ENCODE measurements at regions not wholly inside any gene's neighbourhood (a gene's known extent, or its start where the extent isn't known, plus 50 kb on each side); places are given as distances from the start of the nearest gene placed in this dataset.

- no peak for TF ChIP-seq CTCF (conservative IDR thresholded peaks at IDR 0.05; ENCODE audit: low read length)
- no peak for TF ChIP-seq EZH2phosphoT487 (IDR thresholded peaks at IDR 0.05; ENCODE audit: borderline replicate concordance, low read depth, low read length)
These were observed 54.0 kb downstream of the MAP10 start for GRCh38 chr1:232859216-232859615.

Data from OCI-LY7 (cell line).